HEK293 (cell line): ENCODE measurements at regions not wholly inside any gene's neighbourhood (a gene's known extent, or its start where the extent isn't known, plus 50 kb on each side); places are given as distances from the start of the nearest gene placed in this dataset.

Experiments
- RBAK ChIP-seq: fragments of 450-650 bp; formaldehyde crosslinking; IDR thresholded peaks from 2 replicates; pipeline ENCODE4 v1.5.1; 2016; ENCODE audit warnings: missing biosample characterization, missing genetic modification characterization
- YY1 ChIP-seq: fragments of 450-650 bp; formaldehyde crosslinking; IDR thresholded peaks from 2 replicates; pipeline ENCODE4 v1.5.1; 2018; ENCODE audit warnings: missing biosample characterization, missing genetic modification characterization
- ZBTB8A ChIP-seq: fragments of 450-650 bp; formaldehyde crosslinking; IDR thresholded peaks from 2 replicates; pipeline ENCODE4 v1.5.1; 2016; ENCODE audit warnings: missing biosample characterization, missing genetic modification characterization
- ZFP3 ChIP-seq: fragments of 450-650 bp; formaldehyde crosslinking; IDR thresholded peaks from 2 replicates; pipeline ENCODE4 v1.5.1; 2016; ENCODE audit warnings: low read depth, missing biosample characterization, missing genetic modification characterization
- ZNF121 ChIP-seq: fragments of 450-650 bp; formaldehyde crosslinking; IDR thresholded peaks from 2 replicates; pipeline ENCODE4 v1.5.1; 2016; ENCODE audit warnings: missing biosample characterization, missing genetic modification characterization
- ZNF132 ChIP-seq: fragments of 450-650 bp; formaldehyde crosslinking; IDR thresholded peaks from 2 replicates; pipeline ENCODE4 v1.5.1; 2017; ENCODE audit warnings: missing biosample characterization, missing genetic modification characterization, borderline replicate concordance
- ZNF174 ChIP-seq: fragments of 450-650 bp; formaldehyde crosslinking; IDR thresholded peaks from 2 replicates; pipeline ENCODE4 v1.5.0; 2017; ENCODE audit warnings: missing biosample characterization, mild to moderate bottlenecking, missing genetic modification characterization
- ZNF324 ChIP-seq: fragments of 450-650 bp; formaldehyde crosslinking; IDR thresholded peaks from 2 replicates; pipeline ENCODE4 v1.5.1; 2016; ENCODE audit warnings: missing biosample characterization, missing genetic modification characterization
- ZNF433 ChIP-seq: fragments of 450-650 bp; formaldehyde crosslinking; IDR thresholded peaks from 2 replicates; pipeline ENCODE4 v1.5.1; 2016; ENCODE audit warnings: missing biosample characterization, missing genetic modification characterization, low read depth
- ZNF629 ChIP-seq: fragments of 450-650 bp; formaldehyde crosslinking; IDR thresholded peaks from 2 replicates; pipeline ENCODE4 v1.5.1; 2017; ENCODE audit warnings: missing biosample characterization, missing genetic modification characterization
- ZNF843 ChIP-seq: fragments of 450-650 bp; formaldehyde crosslinking; IDR thresholded peaks from 2 replicates; pipeline ENCODE4 v1.5.1; 2016; ENCODE audit warnings: missing biosample characterization, missing genetic modification characterization
- TF ChIP-seq, protein P1 (sequence below): fragments of 450-650 bp; formaldehyde crosslinking; IDR thresholded peaks from 2 replicates; pipeline ENCODE4 v1.5.1; 2016; ENCODE audit warnings: missing biosample characterization, missing genetic modification characterization
- TF ChIP-seq, protein P2 (sequence below): fragments of 450-650 bp; formaldehyde crosslinking; IDR thresholded peaks from 2 replicates; pipeline ENCODE4 v1.5.1; 2016; ENCODE audit warnings: missing biosample characterization, missing genetic modification characterization, low read depth

- TF ChIP-seq, protein P1, sequence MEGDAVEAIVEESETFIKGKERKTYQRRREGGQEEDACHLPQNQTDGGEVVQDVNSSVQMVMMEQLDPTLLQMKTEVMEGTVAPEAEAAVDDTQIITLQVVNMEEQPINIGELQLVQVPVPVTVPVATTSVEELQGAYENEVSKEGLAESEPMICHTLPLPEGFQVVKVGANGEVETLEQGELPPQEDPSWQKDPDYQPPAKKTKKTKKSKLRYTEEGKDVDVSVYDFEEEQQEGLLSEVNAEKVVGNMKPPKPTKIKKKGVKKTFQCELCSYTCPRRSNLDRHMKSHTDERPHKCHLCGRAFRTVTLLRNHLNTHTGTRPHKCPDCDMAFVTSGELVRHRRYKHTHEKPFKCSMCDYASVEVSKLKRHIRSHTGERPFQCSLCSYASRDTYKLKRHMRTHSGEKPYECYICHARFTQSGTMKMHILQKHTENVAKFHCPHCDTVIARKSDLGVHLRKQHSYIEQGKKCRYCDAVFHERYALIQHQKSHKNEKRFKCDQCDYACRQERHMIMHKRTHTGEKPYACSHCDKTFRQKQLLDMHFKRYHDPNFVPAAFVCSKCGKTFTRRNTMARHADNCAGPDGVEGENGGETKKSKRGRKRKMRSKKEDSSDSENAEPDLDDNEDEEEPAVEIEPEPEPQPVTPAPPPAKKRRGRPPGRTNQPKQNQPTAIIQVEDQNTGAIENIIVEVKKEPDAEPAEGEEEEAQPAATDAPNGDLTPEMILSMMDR = no peak
- TF ChIP-seq ZNF132 (tag by site-specific recombination) (no peak), ZNF843 (tag by site-specific recombination) (no peak), ZFP3 (no peak), ZNF324 (tag by site-specific recombination) (no peak), RBAK (no peak), YY1 (tag by site-specific recombination) (no peak), ZBTB8A (tag by site-specific recombination) (no peak), ZNF629 (tag by site-specific recombination) (no peak), ZNF121 (no peak), ZNF174 (no peak), ZNF433 (tag by site-specific recombination) (no peak)
- TF ChIP-seq, protein P2, sequence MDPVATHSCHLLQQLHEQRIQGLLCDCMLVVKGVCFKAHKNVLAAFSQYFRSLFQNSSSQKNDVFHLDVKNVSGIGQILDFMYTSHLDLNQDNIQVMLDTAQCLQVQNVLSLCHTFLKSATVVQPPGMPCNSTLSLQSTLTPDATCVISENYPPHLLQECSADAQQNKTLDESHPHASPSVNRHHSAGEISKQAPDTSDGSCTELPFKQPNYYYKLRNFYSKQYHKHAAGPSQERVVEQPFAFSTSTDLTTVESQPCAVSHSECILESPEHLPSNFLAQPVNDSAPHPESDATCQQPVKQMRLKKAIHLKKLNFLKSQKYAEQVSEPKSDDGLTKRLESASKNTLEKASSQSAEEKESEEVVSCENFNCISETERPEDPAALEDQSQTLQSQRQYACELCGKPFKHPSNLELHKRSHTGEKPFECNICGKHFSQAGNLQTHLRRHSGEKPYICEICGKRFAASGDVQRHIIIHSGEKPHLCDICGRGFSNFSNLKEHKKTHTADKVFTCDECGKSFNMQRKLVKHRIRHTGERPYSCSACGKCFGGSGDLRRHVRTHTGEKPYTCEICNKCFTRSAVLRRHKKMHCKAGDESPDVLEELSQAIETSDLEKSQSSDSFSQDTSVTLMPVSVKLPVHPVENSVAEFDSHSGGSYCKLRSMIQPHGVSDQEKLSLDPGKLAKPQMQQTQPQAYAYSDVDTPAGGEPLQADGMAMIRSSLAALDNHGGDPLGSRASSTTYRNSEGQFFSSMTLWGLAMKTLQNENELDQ = no peak
These were observed 571.1 kb downstream of the JRKL start for GRCh38 chr11:96960926-96961325.
